Progenitor cell of endocrine pancreas (in vitro differentiated cells): ENCODE measurements at regions not wholly inside any gene's neighbourhood (a gene's known extent, or its start where the extent isn't known, plus 50 kb on each side); places are given as distances from the start of the nearest gene placed in this dataset.

Experiments used
- DNase-seq: peaks from one replicate; pipeline ENCODE4 v3.0.0; 2021; ENCODE audit warnings: low spot score; ENCODE audit not compliant: unreplicated experiment
- H3K27ac Mint-ChIP-seq: 2 replicates; pipeline ENCODE4 v1.8.0; 2021; ENCODE audit warnings: mild to moderate bottlenecking, moderate library complexity, mixed read lengths
- H3K27me3 Mint-ChIP-seq: 2 replicates; pipeline ENCODE4 v1.8.0; 2021; ENCODE audit warnings: mixed read lengths
- H3K36me3 Mint-ChIP-seq: 2 replicates; pipeline ENCODE4 v1.8.0; 2022; ENCODE audit warnings: mixed read lengths; ENCODE audit not compliant: insufficient read depth
- H3K4me1 Mint-ChIP-seq: 2 replicates; pipeline ENCODE4 v1.8.0; 2021; ENCODE audit warnings: low read depth, mixed read lengths
- H3K4me3 Mint-ChIP-seq: 2 replicates; pipeline ENCODE4 v1.8.0; 2021; ENCODE audit warnings: low read depth, mild to moderate bottlenecking, moderate library complexity, mixed read lengths
- H3K9me3 Mint-ChIP-seq: 2 replicates; pipeline ENCODE4 v1.8.0; 2021; ENCODE audit warnings: low read depth, mixed read lengths
- CTCF ChIP-seq: fragments of 200-600 bp; sonication (generic); IDR thresholded peaks from one replicate; pipeline ENCODE4 v1.5.0; 2021; ENCODE audit warnings: antibody characterized with exemption, mild to moderate bottlenecking; ENCODE audit not compliant: unreplicated experiment

GRCh38 chr3:150168698-150169097 lies 198.0 kb upstream of the PFN2 start:
- Mint-ChIP-seq H3K9me3 (no peaks in the 10 kb centered on the region), H3K4me1 (no peaks in the 10 kb centered on the region), H3K36me3 (no peaks in the 10 kb centered on the region), H3K27me3 (peaks cover 3% of the 10 kb centered on the region), H3K4me3 (no peak overlapping the region), H3K27ac (no peak overlapping the region)
- DNase-seq = no peak
- TF ChIP-seq CTCF = no peak

GRCh38 chr3:150165396-150166094 lies 194.8 kb upstream of the PFN2 start:
- H3K9me3 Mint-ChIP-seq = peaks cover 7% of the 10 kb centered on the region
- no peak for TF ChIP-seq CTCF
- DNase-seq = no peak
- H3K4me1 Mint-ChIP-seq = peaks cover 1% of the 10 kb centered on the region
- no peak overlapping the region for H3K4me3 Mint-ChIP-seq
- no peaks in the 10 kb centered on the region for H3K27me3 Mint-ChIP-seq
- no peaks in the 10 kb centered on the region for H3K36me3 Mint-ChIP-seq
- no peak overlapping the region for H3K27ac Mint-ChIP-seq

DNA sequence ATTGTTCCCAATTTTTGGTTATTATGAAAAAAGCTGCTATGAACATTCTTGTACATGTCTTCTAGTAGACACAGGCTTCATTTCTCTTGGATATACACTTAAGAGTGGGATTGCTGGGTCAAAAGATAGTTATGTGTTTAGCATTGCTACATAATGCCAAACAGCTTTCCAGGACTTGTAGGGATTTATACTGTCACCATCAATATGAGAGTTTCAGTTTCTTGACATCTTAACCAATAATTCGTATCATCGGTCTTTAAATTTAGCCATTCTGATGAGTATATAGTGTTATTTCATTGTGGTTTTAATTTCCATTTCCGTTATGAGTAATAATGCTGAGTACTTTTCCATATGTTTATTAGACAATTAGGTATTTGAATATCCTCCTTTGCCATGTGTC lies 190.3 kb upstream of the PFN2 start:
- peaks cover 15% of the 10 kb centered on the region for H3K9me3 Mint-ChIP-seq
- H3K27ac Mint-ChIP-seq = no peak overlapping the region
- H3K4me3 Mint-ChIP-seq = no peak overlapping the region
- no peaks in the 10 kb centered on the region for H3K36me3 Mint-ChIP-seq
- H3K27me3 Mint-ChIP-seq = no peaks in the 10 kb centered on the region
- no peak for DNase-seq
- TF ChIP-seq CTCF = no peak
- peaks cover 1% of the 10 kb centered on the region for H3K4me1 Mint-ChIP-seq

DNA sequence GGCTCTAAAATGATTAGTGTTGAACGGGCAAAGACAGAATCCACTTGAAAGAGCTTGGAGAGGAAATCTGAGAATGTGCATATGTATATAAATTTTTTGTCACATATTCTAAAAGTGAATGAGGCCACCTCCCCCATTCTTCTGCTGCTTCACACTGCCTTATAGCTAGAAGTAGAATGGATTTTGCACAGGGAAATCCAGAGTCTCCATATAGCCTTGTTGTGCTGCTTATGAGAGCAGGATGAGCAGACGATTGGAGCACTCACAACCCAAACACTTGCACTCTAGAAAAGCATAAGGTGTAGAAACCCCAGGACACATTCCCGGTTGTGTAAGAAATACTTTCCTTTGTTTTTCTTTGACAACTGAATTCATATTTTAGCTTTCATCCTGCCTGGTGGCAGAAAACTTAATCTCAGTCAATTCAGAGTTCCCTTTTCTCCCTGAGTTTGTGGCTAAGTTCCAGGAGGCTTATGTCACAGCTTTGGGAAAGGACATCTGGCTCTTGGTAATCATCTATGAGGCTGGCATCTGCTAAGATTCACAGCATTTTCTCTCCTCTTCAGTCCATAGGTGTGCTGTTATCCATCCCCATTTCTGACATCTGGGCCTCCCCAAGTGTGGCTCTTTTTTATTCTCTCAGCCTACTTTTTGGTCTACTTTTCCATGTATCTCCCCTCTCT lies 188.4 kb upstream of the PFN2 start:
- Mint-ChIP-seq H3K27ac (no peak overlapping the region), H3K4me1 (peaks cover 1% of the 10 kb centered on the region), H3K4me3 (no peak overlapping the region), H3K27me3 (no peaks in the 10 kb centered on the region), H3K9me3 (peaks cover 16% of the 10 kb centered on the region), H3K36me3 (no peaks in the 10 kb centered on the region)
- no peak for TF ChIP-seq CTCF
- DNase-seq = no peak

DNA sequence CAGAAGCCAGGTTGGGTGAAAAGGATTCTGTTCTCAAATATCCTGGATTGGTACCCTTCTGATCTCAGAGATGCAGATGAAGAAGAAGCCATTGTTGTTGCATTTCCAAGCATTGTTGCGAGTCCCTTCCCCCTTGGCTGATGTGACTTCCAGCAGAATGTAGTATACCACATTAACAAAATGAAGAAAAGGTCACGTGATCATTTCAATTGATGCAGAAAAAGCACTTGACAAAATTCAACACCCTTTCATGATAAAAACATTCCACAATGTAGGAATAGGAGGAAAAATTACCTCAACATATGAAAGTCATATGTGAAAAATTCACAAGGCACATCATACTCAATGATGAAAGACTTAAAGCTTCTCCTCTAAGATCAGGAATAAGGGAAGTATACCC lies 181.9 kb upstream of the PFN2 start:
- TF ChIP-seq CTCF = no peak
- no peak overlapping the region for H3K4me3 Mint-ChIP-seq
- no peaks in the 10 kb centered on the region for H3K36me3 Mint-ChIP-seq
- no peak for DNase-seq
- H3K27ac Mint-ChIP-seq = no peak overlapping the region
- peaks cover 17% of the 10 kb centered on the region for H3K4me1 Mint-ChIP-seq
- H3K9me3 Mint-ChIP-seq = peaks cover 18% of the 10 kb centered on the region
- no peaks in the 10 kb centered on the region for H3K27me3 Mint-ChIP-seq
